Neural progenitor cell (in vitro differentiated cells): ENCODE measurements at regions not wholly inside any gene's neighbourhood (a gene's known extent, or its start where the extent isn't known, plus 50 kb on each side); places are given as distances from the start of the nearest gene placed in this dataset.

Experiments
- DNase-seq: peaks from one replicate; pipeline ENCODE4 v3.0.0-alpha.2; 2016; ENCODE audit warnings: low spot score
- H2AFZ ChIP-seq: fragments of 200-600 bp; sonication (generic); replicated peaks from 2 replicates; pipeline ENCODE4 v1.6.1; 2016; ENCODE audit warnings: antibody characterized with exemption
- H3F3A ChIP-seq: fragments of 200-600 bp; sonication (generic); 2 replicates; pipeline ENCODE4 v1.6.1; 2016; ENCODE audit warnings: antibody characterized with exemption, low read depth
- H3K27ac ChIP-seq: fragments of 200-600 bp; sonication (generic); 2 replicates; pipeline ENCODE4 v1.5.1; 2016; ENCODE audit warnings: mild to moderate bottlenecking
- H3K27me3 ChIP-seq: fragments of 200-600 bp; sonication (generic); 2 replicates; pipeline ENCODE4 v1.6.1; 2016; ENCODE audit warnings: mild to moderate bottlenecking, moderate library complexity
- H3K36me3 ChIP-seq: fragments of 200-600 bp; sonication (generic); 2 replicates; pipeline ENCODE4 v1.5.1; 2016
- H3K4me1 ChIP-seq: fragments of 200-600 bp; sonication (generic); 2 replicates; pipeline ENCODE4 v1.6.1; 2016; ENCODE audit warnings: mixed run types
- H3K4me2 ChIP-seq: fragments of 200-600 bp; sonication (generic); 2 replicates; pipeline ENCODE4 v1.6.1; 2016
- H3K4me3 ChIP-seq: fragments of 200-600 bp; sonication (generic); 2 replicates; pipeline ENCODE4 v1.5.1; 2016
- H3K79me2 ChIP-seq: fragments of 200-600 bp; sonication (generic); 2 replicates; pipeline ENCODE4 v1.6.1; 2016; ENCODE audit warnings: low read depth
- H3K9ac ChIP-seq: fragments of 200-600 bp; sonication (generic); 2 replicates; pipeline ENCODE4 v1.6.1; 2016
- H3K9me3 ChIP-seq: fragments of 200-600 bp; sonication (generic); 2 replicates; pipeline ENCODE4 v1.5.1; 2016; ENCODE audit warnings: low read depth
- H4K20me1 ChIP-seq: fragments of 200-600 bp; sonication (generic); 2 replicates; pipeline ENCODE4 v1.6.1; 2016; ENCODE audit warnings: low read depth
- H3K27ac Mint-ChIP-seq: 3 replicates; pipeline ENCODE4 v1.8.0; 2021; ENCODE audit warnings: mixed read lengths
- H3K27me3 Mint-ChIP-seq: 2 replicates; pipeline ENCODE4 v1.8.0; 2022; ENCODE audit warnings: low read depth, mild to moderate bottlenecking, inconsistent platforms, moderate library complexity, mixed read lengths; ENCODE audit not compliant: insufficient read depth
- H3K36me3 Mint-ChIP-seq: 3 replicates; pipeline ENCODE4 v1.8.0; 2021; ENCODE audit warnings: mixed read lengths
- H3K4me1 Mint-ChIP-seq: 3 replicates; pipeline ENCODE4 v1.8.0; 2021; ENCODE audit warnings: mixed read lengths
- H3K4me3 Mint-ChIP-seq: 3 replicates; pipeline ENCODE4 v1.8.0; 2021; ENCODE audit warnings: mild to moderate bottlenecking, moderate library complexity, mixed read lengths
- H3K9me3 Mint-ChIP-seq: 3 replicates; pipeline ENCODE4 v1.8.0; 2020; ENCODE audit warnings: mixed read lengths
- EZH2 ChIP-seq: fragments of 200-600 bp; sonication (generic); IDR thresholded peaks from 2 replicates; pipeline ENCODE4 v1.6.1; 2017; ENCODE audit warnings: antibody characterized with exemption, mild to moderate bottlenecking, moderate library complexity
- EZH2phosphoT487 ChIP-seq: fragments of 200-600 bp; sonication (generic); IDR thresholded peaks from 2 replicates; pipeline ENCODE4 v1.6.1; 2017; ENCODE audit warnings: antibody characterized with exemption
- TF ChIP-seq, protein P1 (sequence below): fragments of 200-600 bp; sonication (generic); IDR thresholded peaks from 2 replicates; pipeline ENCODE4 v1.5.1; 2017; ENCODE audit warnings: antibody characterized with exemption, mild to moderate bottlenecking

DNA sequence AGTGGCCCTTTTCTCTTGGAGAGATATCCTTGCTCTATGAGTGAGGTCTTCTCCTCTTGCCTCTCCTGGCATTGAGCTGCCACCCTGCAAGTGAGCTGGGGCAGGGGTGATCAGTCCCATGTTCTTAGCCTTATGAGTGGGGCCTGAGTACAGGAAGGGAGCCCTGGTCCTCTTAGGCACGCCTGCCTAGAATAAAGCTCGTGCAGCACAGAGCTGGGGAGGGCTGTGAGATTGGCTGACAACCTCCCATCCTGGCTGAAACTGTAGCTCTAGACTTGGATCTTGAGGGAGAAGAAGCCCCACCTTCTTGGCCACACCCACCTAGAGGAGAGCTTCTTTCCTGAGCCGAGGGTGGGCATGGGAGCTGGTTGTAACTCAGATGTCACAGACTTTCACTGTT, 305.0 kb upstream of the ZNF32 start:
- no peak overlapping the region for H3K27ac ChIP-seq
- Mint-ChIP-seq H3K9me3 (no peaks in the 10 kb centered on the region), H3K36me3 (no peaks in the 10 kb centered on the region), H3K4me1 (no peaks in the 10 kb centered on the region), H3K27me3 (peaks cover 10% of the 10 kb centered on the region), H3K4me3 (no peak overlapping the region), H3K27ac (no peak overlapping the region)
- H3K4me3 ChIP-seq = no peak overlapping the region
- no peaks in the 10 kb centered on the region for H3K36me3 ChIP-seq
- no peak for DNase-seq
- H4K20me1 ChIP-seq = no peaks in the 10 kb centered on the region
- H3K79me2 ChIP-seq = no peaks in the 10 kb centered on the region
- H3K4me1 ChIP-seq = no peaks in the 10 kb centered on the region
- H3F3A ChIP-seq = no peaks in the 10 kb centered on the region
- no peak for TF ChIP-seq EZH2
- TF ChIP-seq, protein P1, sequence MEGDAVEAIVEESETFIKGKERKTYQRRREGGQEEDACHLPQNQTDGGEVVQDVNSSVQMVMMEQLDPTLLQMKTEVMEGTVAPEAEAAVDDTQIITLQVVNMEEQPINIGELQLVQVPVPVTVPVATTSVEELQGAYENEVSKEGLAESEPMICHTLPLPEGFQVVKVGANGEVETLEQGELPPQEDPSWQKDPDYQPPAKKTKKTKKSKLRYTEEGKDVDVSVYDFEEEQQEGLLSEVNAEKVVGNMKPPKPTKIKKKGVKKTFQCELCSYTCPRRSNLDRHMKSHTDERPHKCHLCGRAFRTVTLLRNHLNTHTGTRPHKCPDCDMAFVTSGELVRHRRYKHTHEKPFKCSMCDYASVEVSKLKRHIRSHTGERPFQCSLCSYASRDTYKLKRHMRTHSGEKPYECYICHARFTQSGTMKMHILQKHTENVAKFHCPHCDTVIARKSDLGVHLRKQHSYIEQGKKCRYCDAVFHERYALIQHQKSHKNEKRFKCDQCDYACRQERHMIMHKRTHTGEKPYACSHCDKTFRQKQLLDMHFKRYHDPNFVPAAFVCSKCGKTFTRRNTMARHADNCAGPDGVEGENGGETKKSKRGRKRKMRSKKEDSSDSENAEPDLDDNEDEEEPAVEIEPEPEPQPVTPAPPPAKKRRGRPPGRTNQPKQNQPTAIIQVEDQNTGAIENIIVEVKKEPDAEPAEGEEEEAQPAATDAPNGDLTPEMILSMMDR = no peak
- TF ChIP-seq EZH2phosphoT487 = no peak
- no peaks in the 10 kb centered on the region for H3K9me3 ChIP-seq
- no peaks in the 10 kb centered on the region for H3K27me3 ChIP-seq
- H3K9ac ChIP-seq = no peak overlapping the region
- no peak overlapping the region for H2AFZ ChIP-seq
- H3K4me2 ChIP-seq = no peak overlapping the region

DNA sequence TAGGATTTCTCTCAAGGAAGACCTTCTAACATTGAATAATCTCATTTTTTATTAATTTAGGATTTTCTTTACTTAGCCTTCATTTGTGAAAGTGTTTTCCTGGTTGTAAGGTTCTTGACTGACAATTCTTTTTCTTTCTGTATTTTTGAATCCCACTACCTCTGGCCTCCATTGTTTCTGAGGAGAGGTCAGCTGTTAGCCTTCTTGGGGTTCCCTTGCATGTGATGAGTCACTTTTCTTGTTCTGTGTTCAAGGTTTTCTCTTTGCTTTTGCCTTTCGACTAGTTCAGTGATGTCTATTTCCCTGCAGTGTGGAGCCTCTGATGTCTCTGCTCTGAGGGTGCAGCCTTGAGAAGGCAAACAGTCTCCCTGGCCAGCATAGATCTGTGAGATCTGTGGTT, 304.1 kb upstream of the ZNF32 start:
- Mint-ChIP-seq H3K27me3 (peaks cover 10% of the 10 kb centered on the region), H3K27ac (no peak overlapping the region), H3K4me3 (no peak overlapping the region), H3K9me3 (no peaks in the 10 kb centered on the region), H3K4me1 (no peaks in the 10 kb centered on the region), H3K36me3 (no peaks in the 10 kb centered on the region)
- no peak for TF ChIP-seq EZH2phosphoT487
- TF ChIP-seq, protein P1 = no peak
- no peak for TF ChIP-seq EZH2
- H3K4me2 ChIP-seq = no peak overlapping the region
- H3K9ac ChIP-seq = no peak overlapping the region
- no peaks in the 10 kb centered on the region for H3K9me3 ChIP-seq
- no peaks in the 10 kb centered on the region for H4K20me1 ChIP-seq
- H3K4me3 ChIP-seq = no peak overlapping the region
- H3K79me2 ChIP-seq = no peaks in the 10 kb centered on the region
- no peaks in the 10 kb centered on the region for H3F3A ChIP-seq
- H3K27me3 ChIP-seq = no peaks in the 10 kb centered on the region
- H3K4me1 ChIP-seq = no peaks in the 10 kb centered on the region
- no peak overlapping the region for H3K27ac ChIP-seq
- H3K36me3 ChIP-seq = no peaks in the 10 kb centered on the region
- no peak for DNase-seq
- H2AFZ ChIP-seq = no peak overlapping the region

DNA sequence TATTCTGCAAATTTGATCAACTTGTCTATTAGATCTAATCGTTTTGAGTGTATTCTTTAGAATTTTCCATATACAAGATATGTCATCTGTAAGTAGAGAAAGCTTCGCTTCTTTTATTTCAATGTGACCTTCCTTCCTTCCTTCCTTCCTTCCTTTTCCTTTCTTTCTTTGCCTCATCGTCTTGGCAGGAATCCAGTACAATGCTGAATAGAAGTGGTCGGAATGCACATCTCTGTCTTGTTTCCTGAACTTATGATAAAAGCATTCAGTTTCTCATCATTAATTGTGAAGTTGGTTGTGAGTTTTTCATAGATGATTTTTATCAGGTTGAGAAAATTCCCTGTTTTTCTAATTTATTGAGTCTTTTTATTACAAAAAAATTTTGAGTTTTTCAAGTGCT, 300.7 kb upstream of the ZNF32 start:
- Mint-ChIP-seq H3K4me3 (no peak overlapping the region), H3K9me3 (no peaks in the 10 kb centered on the region), H3K36me3 (no peaks in the 10 kb centered on the region), H3K27me3 (peaks cover 8% of the 10 kb centered on the region), H3K4me1 (no peaks in the 10 kb centered on the region), H3K27ac (no peak overlapping the region)
- no peak overlapping the region for H3K4me2 ChIP-seq
- no peak overlapping the region for H2AFZ ChIP-seq
- H3K79me2 ChIP-seq = no peaks in the 10 kb centered on the region
- H3K9ac ChIP-seq = no peak overlapping the region
- H3K4me1 ChIP-seq = no peaks in the 10 kb centered on the region
- no peaks in the 10 kb centered on the region for H4K20me1 ChIP-seq
- H3K36me3 ChIP-seq = no peaks in the 10 kb centered on the region
- no peaks in the 10 kb centered on the region for H3K9me3 ChIP-seq
- no peak for DNase-seq
- TF ChIP-seq, protein P1 = no peak
- TF ChIP-seq EZH2 = no peak
- no peak for TF ChIP-seq EZH2phosphoT487
- H3K4me3 ChIP-seq = no peak overlapping the region
- no peak overlapping the region for H3K27ac ChIP-seq
- no peaks in the 10 kb centered on the region for H3F3A ChIP-seq
- no peaks in the 10 kb centered on the region for H3K27me3 ChIP-seq

DNA sequence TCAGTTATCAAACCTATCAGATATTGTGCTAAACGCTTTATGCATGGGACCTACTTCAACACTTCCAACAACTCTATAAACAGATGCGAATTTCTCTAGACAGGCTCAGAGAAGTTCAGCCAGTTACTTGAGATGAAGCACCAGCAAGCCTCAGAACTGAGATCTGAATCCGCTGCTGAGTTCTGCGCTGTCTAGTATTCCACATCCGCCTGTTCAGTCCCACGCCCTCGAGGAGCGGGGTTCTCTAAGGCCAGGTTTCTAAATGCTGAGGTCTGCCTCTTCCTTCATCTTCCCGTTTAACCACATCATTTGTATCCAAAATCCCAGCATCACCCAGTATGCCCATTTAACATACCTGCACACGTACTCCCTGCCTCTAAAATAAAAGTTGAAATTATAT, 297.8 kb upstream of the ZNF32 start:
- Histone ChIP-seq H3K4me2 (no peak overlapping the region), H3K4me3 (no peak overlapping the region), H3K27me3 (no peaks in the 10 kb centered on the region), H4K20me1 (no peaks in the 10 kb centered on the region), H3K36me3 (no peaks in the 10 kb centered on the region), H3K9me3 (no peaks in the 10 kb centered on the region), H2AFZ (no peak overlapping the region), H3K9ac (no peak overlapping the region), H3K4me1 (no peaks in the 10 kb centered on the region), H3K79me2 (no peaks in the 10 kb centered on the region), H3K27ac (no peak overlapping the region), H3F3A (no peaks in the 10 kb centered on the region)
- no peak overlapping the region for H3K27ac Mint-ChIP-seq
- TF ChIP-seq EZH2 (no peak), EZH2phosphoT487 (no peak)
- TF ChIP-seq, protein P1 = no peak
- peaks cover 6% of the 10 kb centered on the region for H3K4me1 Mint-ChIP-seq
- H3K36me3 Mint-ChIP-seq = no peaks in the 10 kb centered on the region
- H3K9me3 Mint-ChIP-seq = no peaks in the 10 kb centered on the region
- DNase-seq = no peak
- H3K27me3 Mint-ChIP-seq = peaks cover 2% of the 10 kb centered on the region
- no peak overlapping the region for H3K4me3 Mint-ChIP-seq
